Neural crest cell (in vitro differentiated cells): ENCODE measurements at regions not wholly inside any gene's neighbourhood (a gene's known extent, or its start where the extent isn't known, plus 50 kb on each side); places are given as distances from the start of the nearest gene placed in this dataset.

ENCODE experiments used
- DNase-seq: peaks from one replicate; pipeline ENCODE4 v3.0.0; 2021; ENCODE audit warnings: low read depth, mixed read lengths, low spot score
- H3K27ac Mint-ChIP-seq: one replicate; pipeline ENCODE4 v1.8.0; 2021; ENCODE audit warnings: mild to moderate bottlenecking, mixed read lengths; ENCODE audit not compliant: unreplicated experiment
- H3K27me3 Mint-ChIP-seq: 2 replicates; pipeline ENCODE4 v1.8.0; 2021; ENCODE audit warnings: low read depth, mild to moderate bottlenecking, mixed read lengths
- H3K36me3 Mint-ChIP-seq: 2 replicates; pipeline ENCODE4 v1.8.0; 2021; ENCODE audit warnings: low read depth, mild to moderate bottlenecking, mixed read lengths
- H3K4me1 Mint-ChIP-seq: 2 replicates; pipeline ENCODE4 v1.8.0; 2021; ENCODE audit warnings: mixed read lengths
- H3K4me3 Mint-ChIP-seq: one replicate; pipeline ENCODE4 v1.8.0; 2021; ENCODE audit warnings: mild to moderate bottlenecking, mixed read lengths
- H3K9me3 Mint-ChIP-seq: 2 replicates; pipeline ENCODE4 v1.8.0; 2021; ENCODE audit warnings: mixed read lengths
- CTCF ChIP-seq: fragments of 200-600 bp; sonication (generic); conservative IDR thresholded peaks from 2 replicates; pipeline ENCODE4 v1.5.0; 2021; ENCODE audit warnings: antibody characterized with exemption, mild to moderate bottlenecking

GRCh38 chr16:77062878-77063675, 127.9 kb upstream of the MON1B start:
- Mint-ChIP-seq H3K27ac (no peak overlapping the region), H3K27me3 (peaks cover 9% of the 10 kb centered on the region), H3K36me3 (no peaks in the 10 kb centered on the region), H3K4me3 (no peak overlapping the region), H3K9me3 (no peaks in the 10 kb centered on the region), H3K4me1 (peaks cover 13% of the 10 kb centered on the region)
- DNase-seq: no peak
- TF ChIP-seq CTCF: no peak

GRCh38 chr16:77063676-77064016, 127.3 kb upstream of the MON1B start:
- no peaks in the 10 kb centered on the region for H3K36me3 Mint-ChIP-seq
- no peaks in the 10 kb centered on the region for H3K9me3 Mint-ChIP-seq

GRCh38 chr16:77064037-77064436, 127.0 kb upstream of the MON1B start:
- Mint-ChIP-seq H3K27ac (no peak overlapping the region), H3K9me3 (no peaks in the 10 kb centered on the region), H3K36me3 (no peaks in the 10 kb centered on the region), H3K4me3 (no peak overlapping the region), H3K4me1 (peaks cover 13% of the 10 kb centered on the region), H3K27me3 (peaks cover 9% of the 10 kb centered on the region)
- DNase-seq: no peak
- no peak for TF ChIP-seq CTCF

More at GRCh38 chr16:77063676-77064016, 127.3 kb upstream of the MON1B start:
- no peak for DNase-seq
- Mint-ChIP-seq H3K27me3 (peaks cover 9% of the 10 kb centered on the region), H3K4me3 (no peak overlapping the region), H3K4me1 (peaks cover 13% of the 10 kb centered on the region), H3K27ac (no peak overlapping the region)
- no peak for TF ChIP-seq CTCF

- H3K36me3 Mint-ChIP-seq: no peaks in the 10 kb centered on the region
- no peak for DNase-seq
- H3K27me3 Mint-ChIP-seq: peaks cover 4% of the 10 kb centered on the region
- H3K4me3 Mint-ChIP-seq: no peak overlapping the region
- H3K27ac Mint-ChIP-seq: no peak overlapping the region
- no peak for TF ChIP-seq CTCF
- peaks cover 13% of the 10 kb centered on the region for H3K4me1 Mint-ChIP-seq
- no peaks in the 10 kb centered on the region for H3K9me3 Mint-ChIP-seq
These were observed 124.0 kb upstream of the MON1B start for GRCh38 chr16:77066896-77067496.

GRCh38 chr16:77067900-77068299, 123.1 kb upstream of the MON1B start:
- no peaks in the 10 kb centered on the region for H3K9me3 Mint-ChIP-seq
- peaks cover 4% of the 10 kb centered on the region for H3K27me3 Mint-ChIP-seq
- H3K36me3 Mint-ChIP-seq: no peaks in the 10 kb centered on the region
- TF ChIP-seq CTCF: no peak
- DNase-seq: no peak
- H3K27ac Mint-ChIP-seq: no peak overlapping the region
- H3K4me1 Mint-ChIP-seq: peaks cover 11% of the 10 kb centered on the region
- no peak overlapping the region for H3K4me3 Mint-ChIP-seq
